DOHH2 (cell line): ENCODE measurements at regions not wholly inside any gene's neighbourhood (a gene's known extent, or its start where the extent isn't known, plus 50 kb on each side); places are given as distances from the start of the nearest gene placed in this dataset.

Source experiments
- H3F3A ChIP-seq: fragments of 200-600 bp; sonication (generic), shearing (Covaris generic); 2 replicates; pipeline ENCODE4 v1.6.0; 2016; ENCODE audit warnings: antibody characterized with exemption, mild to moderate bottlenecking; ENCODE audit not compliant: control insufficient read depth, insufficient read depth
- H3K27ac ChIP-seq: fragments of 200-600 bp; sonication (generic); 2 replicates; pipeline ENCODE4 v1.5.1; 2014; ENCODE audit warnings: low read depth, mild to moderate bottlenecking, low read length, moderate library complexity
- H3K27me3 ChIP-seq: fragments of 200-600 bp; sonication (generic); 2 replicates; pipeline ENCODE4 v1.6.1; 2014; ENCODE audit warnings: mild to moderate bottlenecking, low read length, mixed read lengths; ENCODE audit not compliant: control insufficient read depth
- H3K36me3 ChIP-seq: fragments of 200-600 bp; sonication (generic); 2 replicates; pipeline ENCODE4 v1.6.1; 2014; ENCODE audit warnings: mild to moderate bottlenecking, low read length, moderate library complexity, mixed read lengths; ENCODE audit not compliant: control insufficient read depth
- H3K4me1 ChIP-seq: fragments of 200-600 bp; sonication (generic); 2 replicates; pipeline ENCODE4 v1.6.1; 2014; ENCODE audit warnings: mild to moderate bottlenecking, low read length, mixed read lengths; ENCODE audit not compliant: control insufficient read depth
- H3K4me2 ChIP-seq: fragments of 200-600 bp; sonication (generic); 2 replicates; pipeline ENCODE4 v1.6.0; 2014; ENCODE audit warnings: mild to moderate bottlenecking, low read length, moderate library complexity
- H3K4me3 ChIP-seq: fragments of 200-600 bp; sonication (generic); 2 replicates; pipeline ENCODE4 v1.5.1; 2014; ENCODE audit warnings: mild to moderate bottlenecking, low read length, mixed read lengths
- H3K79me2 ChIP-seq: fragments of 200-600 bp; sonication (generic); 2 replicates; pipeline ENCODE4 v1.6.1; 2014; ENCODE audit warnings: mild to moderate bottlenecking, low read length, mixed read lengths; ENCODE audit not compliant: control insufficient read depth
- H3K9me2 ChIP-seq: fragments of 200-600 bp; sonication (generic); replicated peaks from 2 replicates; pipeline ENCODE4 v1.6.1; 2014; ENCODE audit warnings: mild to moderate bottlenecking, low read length, mixed read lengths; ENCODE audit not compliant: control insufficient read depth
- H3K9me3 ChIP-seq: fragments of 200-600 bp; sonication (generic); 2 replicates; pipeline ENCODE4 v1.6.1; 2014; ENCODE audit warnings: antibody characterized with exemption, low read length, mixed read lengths; ENCODE audit not compliant: control insufficient read depth, insufficient read depth
- H4K20me1 ChIP-seq: fragments of 200-600 bp; sonication (generic); 2 replicates; pipeline ENCODE4 v1.6.0; 2014; ENCODE audit warnings: low read depth, mild to moderate bottlenecking, antibody characterized with exemption, low read length, moderate library complexity; ENCODE audit not compliant: control insufficient read depth, insufficient read depth
- EZH2phosphoT487 ChIP-seq: fragments of 200-600 bp; sonication (generic); IDR thresholded peaks from 2 replicates; pipeline ENCODE4 v1.6.1; 2017; ENCODE audit warnings: borderline replicate concordance, mild to moderate bottlenecking, antibody characterized with exemption, low read length, moderate library complexity, mixed read lengths
- TF ChIP-seq, protein P1 (sequence below): fragments of 200-600 bp; sonication (generic); IDR thresholded peaks from one replicate; pipeline ENCODE4 v1.5.1; 2014; ENCODE audit warnings: antibody characterized with exemption, mild to moderate bottlenecking, low read depth, low read length; ENCODE audit not compliant: poor library complexity, severe bottlenecking

DNA sequence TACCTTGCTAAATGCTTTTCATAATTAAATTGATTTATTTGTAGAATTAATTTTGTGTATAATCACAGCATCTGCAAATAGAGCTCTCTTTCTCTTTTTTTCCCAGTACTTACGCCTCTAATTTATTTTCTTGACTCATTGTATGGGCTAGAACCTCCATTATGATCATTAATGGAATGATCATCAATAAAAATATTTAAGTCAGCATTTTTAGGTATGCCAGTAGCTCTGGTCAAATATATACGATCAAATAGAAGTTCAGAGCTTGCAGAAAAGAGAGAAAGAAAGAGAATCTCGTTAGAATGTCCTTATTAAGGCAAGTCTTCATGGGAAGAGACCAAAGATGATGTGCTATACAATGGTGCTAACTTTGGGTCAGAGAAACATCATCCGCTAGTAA, 202.6 kb downstream of the TLR4 start:
- H3K9me2 ChIP-seq, result no peaks in the 10 kb centered on the region
- no peak overlapping the region for H3K27ac ChIP-seq
- no peaks in the 10 kb centered on the region for H3K4me1 ChIP-seq
- H4K20me1 ChIP-seq, result no peaks in the 10 kb centered on the region
- H3K79me2 ChIP-seq, result no peaks in the 10 kb centered on the region
- H3K9me3 ChIP-seq, result 0 out of 2 replicates have a peak, but pooled peaks cover 3% of the 10 kb centered on the region
- no peak overlapping the region for H3K4me2 ChIP-seq
- no peak overlapping the region for H3K4me3 ChIP-seq
- H3F3A ChIP-seq, result no peaks in the 10 kb centered on the region
- TF ChIP-seq EZH2phosphoT487, result no peak
- TF ChIP-seq, protein P1, sequence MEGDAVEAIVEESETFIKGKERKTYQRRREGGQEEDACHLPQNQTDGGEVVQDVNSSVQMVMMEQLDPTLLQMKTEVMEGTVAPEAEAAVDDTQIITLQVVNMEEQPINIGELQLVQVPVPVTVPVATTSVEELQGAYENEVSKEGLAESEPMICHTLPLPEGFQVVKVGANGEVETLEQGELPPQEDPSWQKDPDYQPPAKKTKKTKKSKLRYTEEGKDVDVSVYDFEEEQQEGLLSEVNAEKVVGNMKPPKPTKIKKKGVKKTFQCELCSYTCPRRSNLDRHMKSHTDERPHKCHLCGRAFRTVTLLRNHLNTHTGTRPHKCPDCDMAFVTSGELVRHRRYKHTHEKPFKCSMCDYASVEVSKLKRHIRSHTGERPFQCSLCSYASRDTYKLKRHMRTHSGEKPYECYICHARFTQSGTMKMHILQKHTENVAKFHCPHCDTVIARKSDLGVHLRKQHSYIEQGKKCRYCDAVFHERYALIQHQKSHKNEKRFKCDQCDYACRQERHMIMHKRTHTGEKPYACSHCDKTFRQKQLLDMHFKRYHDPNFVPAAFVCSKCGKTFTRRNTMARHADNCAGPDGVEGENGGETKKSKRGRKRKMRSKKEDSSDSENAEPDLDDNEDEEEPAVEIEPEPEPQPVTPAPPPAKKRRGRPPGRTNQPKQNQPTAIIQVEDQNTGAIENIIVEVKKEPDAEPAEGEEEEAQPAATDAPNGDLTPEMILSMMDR, result no peak
- no peaks in the 10 kb centered on the region for H3K27me3 ChIP-seq
- no peaks in the 10 kb centered on the region for H3K36me3 ChIP-seq

DNA sequence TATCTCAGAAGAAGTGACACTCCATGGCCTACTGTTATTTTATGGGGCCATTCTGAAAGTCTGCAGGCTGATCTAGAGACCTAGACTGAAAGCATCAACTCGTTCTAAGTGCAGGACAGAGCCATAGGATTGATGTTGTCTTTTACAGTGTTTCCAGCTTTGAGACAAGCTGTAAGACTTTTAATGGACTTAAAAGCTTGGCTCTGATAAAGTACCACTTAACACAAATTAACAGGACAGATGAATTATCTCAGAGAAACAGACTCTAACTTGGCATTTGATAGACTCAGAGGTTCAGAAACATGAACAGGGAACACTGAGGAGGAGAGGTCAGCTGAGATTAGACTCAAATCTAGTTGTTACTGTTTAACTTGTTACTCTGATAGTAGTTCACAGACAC, 203.2 kb downstream of the TLR4 start:
- Histone ChIP-seq H3K27me3 (no peaks in the 10 kb centered on the region), H3K9me2 (no peaks in the 10 kb centered on the region), H3K4me3 (no peak overlapping the region), H3K36me3 (no peaks in the 10 kb centered on the region), H3K9me3 (0 out of 2 replicates have a peak, but pooled peaks cover 3% of the 10 kb centered on the region), H3K4me1 (no peaks in the 10 kb centered on the region), H3F3A (no peaks in the 10 kb centered on the region), H3K27ac (no peak overlapping the region), H4K20me1 (no peaks in the 10 kb centered on the region), H3K79me2 (no peaks in the 10 kb centered on the region), H3K4me2 (no peak overlapping the region)
- no peak for TF ChIP-seq EZH2phosphoT487
- TF ChIP-seq, protein P1, result no peak

DNA sequence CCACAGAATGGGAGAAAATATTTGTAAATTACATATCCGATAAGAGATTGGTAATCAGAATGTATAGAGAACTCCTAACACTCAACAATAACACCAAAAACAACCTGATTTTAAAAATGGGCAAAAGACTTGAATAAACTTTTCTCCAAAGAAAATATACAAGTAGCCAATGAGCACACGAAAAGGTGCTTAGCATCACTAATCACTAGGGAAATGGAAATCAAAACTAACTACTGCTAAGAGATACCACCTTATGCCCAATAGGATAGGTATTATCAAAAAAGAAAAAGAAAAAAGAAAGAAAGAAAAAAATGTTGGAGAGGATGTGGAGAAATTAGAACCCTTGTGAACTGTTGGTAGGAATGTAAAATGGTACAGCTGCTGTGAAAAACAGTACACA, 212.1 kb downstream of the TLR4 start:
- no peak overlapping the region for H3K4me3 ChIP-seq
- H3K4me1 ChIP-seq, result no peaks in the 10 kb centered on the region
- TF ChIP-seq EZH2phosphoT487, result no peak
- TF ChIP-seq, protein P1, result no peak
- no peaks in the 10 kb centered on the region for H4K20me1 ChIP-seq
- no peaks in the 10 kb centered on the region for H3K9me2 ChIP-seq
- no peaks in the 10 kb centered on the region for H3K79me2 ChIP-seq
- no peaks in the 10 kb centered on the region for H3K36me3 ChIP-seq
- H3K9me3 ChIP-seq, result 0 out of 2 replicates have a peak, but pooled peaks cover 1% of the 10 kb centered on the region
- H3K27ac ChIP-seq, result no peak overlapping the region
- H3K4me2 ChIP-seq, result no peak overlapping the region
- no peaks in the 10 kb centered on the region for H3F3A ChIP-seq
- no peaks in the 10 kb centered on the region for H3K27me3 ChIP-seq
